Stomach (tissue), 8 donors: ENCODE measurements at regions not wholly inside any gene's neighbourhood (a gene's known extent, or its start where the extent isn't known, plus 50 kb on each side); places are given as distances from the start of the nearest gene placed in this dataset.
"Not testable (repeated sequence)": the region's sequence is repeated elsewhere in the genome, so short reads cannot be mapped to it uniquely, and the experiment has no call there.

ENCODE experiments used
- DNase-seq, 2 donors: peaks; one replicate each; pipeline versions ENCODE4 v3.0.0 to v3.0.0-alpha.2; 2013 to 2019
- H3K27ac ChIP-seq, 5 donors: fragments of 200-600 bp in 4 of 5; sonication (generic) in 4 of 5; one replicate each; pipeline ENCODE4 v1.5.1; 2013 to 2019; ENCODE audit warnings: mild to moderate bottlenecking in 1 of 5, moderate library complexity in 1 of 5
- H3K27me3 ChIP-seq, 3 donors: fragments of 200-600 bp; sonication (generic); one replicate each; pipeline ENCODE4 v1.5.1; 2017 to 2019; ENCODE audit warnings: mixed run types in 1 of 3
- H3K36me3 ChIP-seq, 4 donors: fragments of 200-600 bp; sonication (generic); 1 replicate in 3 of 4; 2 replicates in 1 of 4; pipeline ENCODE4 v1.5.1; 2016 to 2019
- H3K4me1 ChIP-seq, 4 donors: fragments of 200-600 bp; sonication (generic); one replicate each; pipeline ENCODE4 v1.5.1; 2016 to 2019
- H3K4me3 ChIP-seq, 4 donors: fragments of 200-600 bp; sonication (generic) in 3 of 4; one replicate each; pipeline ENCODE4 v1.5.1; 2016 to 2019; ENCODE audit warnings: mild to moderate bottlenecking in 1 of 4
- H3K9me3 ChIP-seq, 4 donors: fragments of 200-600 bp; sonication (generic); one replicate each; pipeline ENCODE4 v1.5.1; 2016 to 2019
- EP300 ChIP-seq: sonication (generic); formaldehyde crosslinking; IDR thresholded peaks from one replicate; pipeline ENCODE4 v1.6.1; 2017; ENCODE audit warnings: antibody characterized with exemption
- POLR2A ChIP-seq, 4 donors: fragments of 450-650 bp; IDR thresholded peaks; one replicate each; pipeline ENCODE4 v1.6.1; 2016; ENCODE audit warnings: antibody characterized with exemption in 4 of 4, control low read depth in 2 of 4, mild to moderate bottlenecking in 1 of 4, moderate library complexity in 1 of 4
- POLR2AphosphoS5 ChIP-seq, 3 donors: sonication (generic); formaldehyde crosslinking; IDR thresholded peaks; one replicate each; pipeline ENCODE4 v1.6.1; 2016; ENCODE audit warnings: antibody characterized with exemption in 3 of 3
- WGBS, 5 donors: extraction: QIAGEN DNeasy Blood & Tissue Kit in 3 of 5; methylation state at CpG; one replicate each; pipeline versions ENCODE4 v1.1.5 to v1.1.7; 2013 to 2018; 5-methylcytosine and 5-hydroxymethylcytosine counted together
- intact Hi-C: fragments of 100-400 bp; cut with DNase I; formaldehyde crosslinking; loops from one replicate; pipeline ENCODE4 v1.15.1; 2023; ENCODE audit warnings: low total_unique reads
- TF ChIP-seq, protein P1 (sequence below), 7 experiments: fragments of 450-650 bp in 4 of 7; fragments of 200-600 bp in 3 of 7; sonication (generic) in 3 of 7; IDR thresholded peaks; one replicate each; pipeline ENCODE4 v1.5.1; 2016 to 2019; ENCODE audit warnings: antibody characterized with exemption in 7 of 7, control low read depth in 2 of 7, mild to moderate bottlenecking in 1 of 7
- donor health status: healthy with polysubstance abuse.
- donor health status: Bipolar disorder and iron deficiency.
- donor health status: healthy.

DNA sequence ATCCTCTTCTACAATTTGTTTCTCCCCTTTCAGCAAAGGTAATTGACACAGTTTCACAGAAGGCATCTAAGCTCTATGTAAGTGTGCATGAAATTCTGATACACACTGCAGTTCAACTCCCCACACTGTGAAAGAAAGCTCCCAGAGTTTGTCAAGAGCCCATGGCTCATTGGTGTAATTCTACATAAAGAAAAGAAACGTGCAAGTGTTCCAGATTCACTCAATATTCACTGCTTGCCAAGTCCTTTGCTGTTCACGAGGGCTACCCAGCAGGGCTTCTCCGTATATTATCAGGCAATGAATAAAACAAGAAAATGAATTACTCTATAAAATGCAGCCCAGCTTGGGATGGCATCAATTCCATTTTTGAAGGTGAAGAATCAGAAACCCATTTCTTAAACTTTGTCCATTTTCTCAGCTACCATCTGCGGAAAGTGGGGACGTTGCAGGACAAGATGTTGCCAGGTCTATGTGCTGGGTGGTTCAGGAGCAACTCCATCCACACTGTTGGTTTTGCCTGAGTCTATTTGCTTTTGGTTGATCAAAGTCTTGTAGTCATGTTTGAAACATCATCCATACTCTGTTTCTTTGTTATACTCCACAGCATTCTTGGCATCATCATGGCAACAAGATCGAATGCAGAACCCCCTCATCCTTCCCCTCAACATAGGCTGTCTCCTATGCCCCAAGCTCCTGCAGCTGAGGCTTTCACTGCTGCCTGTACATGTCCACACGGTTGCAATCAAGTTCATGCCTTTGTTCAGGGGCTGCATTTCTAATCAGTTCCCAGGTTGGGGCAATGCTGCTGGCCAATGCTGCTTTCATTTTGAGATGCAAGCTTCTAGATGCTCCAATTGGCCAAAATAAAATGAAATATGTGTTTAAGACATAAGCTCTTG, 301.8 kb downstream of the MED10 start:
- H3K27me3 ChIP-seq = no peaks in the 10 kb centered on the region
- no peaks in the 10 kb centered on the region for H3K4me1 ChIP-seq
- H3K27ac ChIP-seq = no peak overlapping the region
- 62 to 77% (median 70%) methylated on average over 7 of the region's 7 CpGs for WGBS, 5 donors
- no peak for TF ChIP-seq POLR2A (IDR thresholded peaks at IDR 0.05)
- TF ChIP-seq EP300 = no peak
- TF ChIP-seq, protein P1, sequence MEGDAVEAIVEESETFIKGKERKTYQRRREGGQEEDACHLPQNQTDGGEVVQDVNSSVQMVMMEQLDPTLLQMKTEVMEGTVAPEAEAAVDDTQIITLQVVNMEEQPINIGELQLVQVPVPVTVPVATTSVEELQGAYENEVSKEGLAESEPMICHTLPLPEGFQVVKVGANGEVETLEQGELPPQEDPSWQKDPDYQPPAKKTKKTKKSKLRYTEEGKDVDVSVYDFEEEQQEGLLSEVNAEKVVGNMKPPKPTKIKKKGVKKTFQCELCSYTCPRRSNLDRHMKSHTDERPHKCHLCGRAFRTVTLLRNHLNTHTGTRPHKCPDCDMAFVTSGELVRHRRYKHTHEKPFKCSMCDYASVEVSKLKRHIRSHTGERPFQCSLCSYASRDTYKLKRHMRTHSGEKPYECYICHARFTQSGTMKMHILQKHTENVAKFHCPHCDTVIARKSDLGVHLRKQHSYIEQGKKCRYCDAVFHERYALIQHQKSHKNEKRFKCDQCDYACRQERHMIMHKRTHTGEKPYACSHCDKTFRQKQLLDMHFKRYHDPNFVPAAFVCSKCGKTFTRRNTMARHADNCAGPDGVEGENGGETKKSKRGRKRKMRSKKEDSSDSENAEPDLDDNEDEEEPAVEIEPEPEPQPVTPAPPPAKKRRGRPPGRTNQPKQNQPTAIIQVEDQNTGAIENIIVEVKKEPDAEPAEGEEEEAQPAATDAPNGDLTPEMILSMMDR (IDR thresholded peaks at IDR 0.05) = no peak
- no peak for TF ChIP-seq POLR2AphosphoS5 (IDR thresholded peaks at IDR 0.05)
- DNase-seq = no peak
- H3K4me3 ChIP-seq = no peak overlapping the region
- H3K9me3 ChIP-seq = no peaks in the 10 kb centered on the region
- intact Hi-C loops = no loop called here
- H3K36me3 ChIP-seq = no peaks in the 10 kb centered on the region

DNA sequence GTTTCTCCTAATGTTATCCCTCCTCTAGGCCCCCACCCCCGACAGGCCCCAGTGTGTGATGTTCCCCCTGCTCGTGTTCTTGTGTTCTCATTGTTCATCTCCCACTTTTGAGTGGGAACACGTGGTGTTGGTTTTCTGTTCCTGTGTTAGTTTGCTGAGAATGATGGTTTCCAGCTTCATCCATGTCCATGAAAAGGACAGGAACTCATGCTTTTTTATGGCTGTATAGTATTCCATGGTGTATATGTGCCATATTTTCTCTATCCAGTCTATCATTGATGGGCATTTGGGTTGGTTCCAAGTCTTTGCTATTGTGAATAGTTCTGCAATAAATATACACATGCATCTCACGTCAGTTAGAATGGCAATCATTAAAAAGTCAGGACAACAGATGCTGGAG, 305.9 kb downstream of the MED10 start:
- H3K27me3 ChIP-seq, H3K4me1 ChIP-seq, H3K4me3 ChIP-seq, H3K36me3 ChIP-seq, H3K9me3 ChIP-seq, H3K27ac ChIP-seq, DNase-seq, intact Hi-C loops: not testable (repeated sequence)
- WGBS, 5 donors = 73 to 84% (median 79%) methylated on average over 4 of the region's 4 CpGs

DNA sequence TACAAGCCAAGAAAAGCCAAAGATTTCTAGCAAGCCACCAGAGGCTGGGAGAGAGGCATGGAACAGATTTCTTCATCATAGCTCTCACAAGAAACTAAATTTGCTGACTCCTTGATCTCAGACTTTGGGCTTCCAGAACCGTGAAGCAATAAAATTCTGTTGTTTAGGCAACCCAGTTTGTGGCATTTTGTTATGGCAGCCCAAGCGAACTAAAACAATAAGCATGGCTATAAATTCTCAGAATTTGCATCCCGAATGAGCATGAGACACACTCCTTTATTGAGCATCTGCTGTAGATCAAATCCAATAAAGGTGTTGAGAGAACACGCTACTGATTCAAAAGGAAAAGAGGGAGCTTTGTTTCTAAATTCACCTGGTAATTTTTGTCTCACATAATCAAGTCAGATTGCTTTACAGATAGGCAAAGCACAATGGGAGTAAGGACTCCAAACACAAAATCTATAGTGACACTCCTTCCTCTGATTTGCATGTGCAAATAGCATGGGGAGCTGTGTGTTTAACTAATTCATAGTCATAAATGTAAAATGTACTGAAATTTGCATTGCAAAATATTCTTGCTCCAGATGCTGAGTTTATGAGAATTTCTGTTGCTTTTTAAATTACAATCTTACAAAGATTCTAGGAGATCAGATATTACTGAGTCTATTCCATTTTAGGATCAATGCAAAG, 308.7 kb downstream of the MED10 start:
- Histone ChIP-seq H3K27ac (no peak overlapping the region), H3K9me3 (no peaks in the 10 kb centered on the region), H3K4me1 (no peaks in the 10 kb centered on the region), H3K36me3 (no peaks in the 10 kb centered on the region), H3K4me3 (no peak overlapping the region), H3K27me3 (no peaks in the 10 kb centered on the region)
- DNase-seq = no peak
- intact Hi-C loops = no loop called here
- TF ChIP-seq POLR2AphosphoS5 (IDR thresholded peaks at IDR 0.05) (no peak), POLR2A (IDR thresholded peaks at IDR 0.05) (no peak), EP300 (no peak)
- TF ChIP-seq, protein P1 (IDR thresholded peaks at IDR 0.05) = no peak
- WGBS, 5 donors = 44 to 58% (median 54%) methylated on average over 4 of the region's 4 CpGs

DNA sequence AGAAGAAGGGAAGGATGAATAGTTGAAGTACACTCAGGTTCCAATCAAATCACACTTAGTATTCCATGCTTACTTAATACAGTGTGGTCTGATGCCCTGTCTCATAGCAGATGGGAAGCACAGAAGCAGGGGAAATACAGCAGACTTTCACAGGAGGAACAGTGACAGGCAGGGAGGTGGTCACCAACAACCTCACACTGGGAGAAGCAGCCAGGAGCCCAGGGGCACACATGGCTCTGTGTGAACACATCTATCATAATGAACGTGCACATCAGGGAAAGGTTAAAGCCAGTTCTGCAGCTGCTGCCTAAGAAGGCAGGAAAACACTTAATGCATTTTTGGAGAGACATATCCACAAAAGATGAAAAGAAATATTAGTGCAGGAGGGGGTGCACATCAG, 312.3 kb downstream of the MED10 start:
- H3K9me3 ChIP-seq = no peaks in the 10 kb centered on the region
- no peak overlapping the region for H3K27ac ChIP-seq
- WGBS, 5 donors = 54 to 76% (median 71%) methylated on average over 1 of the region's 1 CpG
- H3K4me3 ChIP-seq = no peak overlapping the region
- intact Hi-C loops = no loop called here
- no peak for DNase-seq
- H3K27me3 ChIP-seq = no peaks in the 10 kb centered on the region
- no peaks in the 10 kb centered on the region for H3K4me1 ChIP-seq
- no peaks in the 10 kb centered on the region for H3K36me3 ChIP-seq
- no peak for TF ChIP-seq EP300
- no peak for TF ChIP-seq POLR2AphosphoS5 (IDR thresholded peaks at IDR 0.05)
- TF ChIP-seq, protein P1 (IDR thresholded peaks at IDR 0.05) = no peak
- no peak for TF ChIP-seq POLR2A (IDR thresholded peaks at IDR 0.05)
